ENCODE measurements at regions not wholly inside any gene's neighbourhood (a gene's known extent, or its start where the extent isn't known, plus 50 kb on each side); places are given as distances from the start of the nearest gene placed in this dataset.

DNA sequence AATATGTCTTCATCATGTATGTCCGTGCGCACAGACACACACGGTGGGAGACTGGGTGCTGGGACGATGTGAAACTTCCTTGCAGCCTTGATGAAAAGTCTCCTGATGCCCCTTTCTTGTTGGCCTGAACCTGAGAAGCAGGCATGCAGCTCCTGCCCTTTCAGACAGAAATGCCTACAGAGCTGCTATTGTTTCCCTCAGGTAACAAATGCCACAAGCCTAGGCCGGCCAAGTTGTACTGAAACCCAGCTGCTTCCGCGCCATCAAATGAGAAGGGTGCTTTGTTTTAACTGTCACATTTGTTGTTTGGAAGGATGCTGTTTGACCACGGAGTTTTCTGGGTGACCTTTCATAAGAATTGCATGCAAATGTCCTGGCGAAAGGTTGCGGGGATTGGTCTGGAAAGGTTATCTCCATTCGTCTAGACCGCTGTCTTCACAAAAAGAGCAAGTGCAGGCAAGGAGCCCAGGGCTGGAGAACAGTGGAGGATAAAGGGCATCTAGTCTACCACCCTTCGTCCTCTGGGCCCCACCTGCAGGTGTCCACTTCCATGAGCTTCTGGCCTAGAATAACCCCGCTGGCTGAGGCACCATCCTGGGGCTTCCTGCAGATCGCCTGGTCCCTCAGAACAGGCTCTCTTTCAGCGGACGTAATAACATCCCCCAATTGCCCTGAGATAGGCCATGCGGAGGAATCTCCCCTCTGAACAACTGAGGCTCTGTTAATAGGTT, 197.2 kb downstream of the SEMA6A start:
- TF ChIP-seq POLR2A (IDR thresholded peaks at IDR 0.05) (no peak), CTCF (IDR thresholded peaks at IDR 0.05) (no peak)
